SK-N-SH treated with all-trans-retinoic acid at 6 μM for 48 hours (cell line): ENCODE measurements at regions not wholly inside any gene's neighbourhood (a gene's known extent, or its start where the extent isn't known, plus 50 kb on each side); places are given as distances from the start of the nearest gene placed in this dataset.

Experiments
- BACH2 ChIP-seq: fragments of 250-450 bp; sonication (Bioruptor Pico); IDR thresholded peaks from 2 replicates; pipeline ENCODE4 v1.9.0; 2021; ENCODE audit warnings: mild to moderate bottlenecking, borderline replicate concordance
- CREB5 ChIP-seq: fragments of 250-450 bp; sonication (Bioruptor Pico); IDR thresholded peaks from 2 replicates; pipeline ENCODE4 v1.5.1; 2020; ENCODE audit warnings: low read depth, mild to moderate bottlenecking, moderate library complexity
- GLIS3 ChIP-seq: fragments of 250-450 bp; sonication (Bioruptor Pico); IDR thresholded peaks from 2 replicates; pipeline ENCODE4 v1.5.0; 2020; ENCODE audit warnings: mild to moderate bottlenecking, moderate library complexity
- ISL1 ChIP-seq: fragments of 250-450 bp; sonication (Bioruptor Pico); IDR thresholded peaks from 2 replicates; pipeline ENCODE4 v2.1.2; 2022; ENCODE audit warnings: mild to moderate bottlenecking, moderate library complexity
- OSR1 ChIP-seq: fragments of 250-450 bp; sonication (Bioruptor Pico); IDR thresholded peaks from 2 replicates; pipeline ENCODE4 v1.8.0; 2022; ENCODE audit warnings: moderate library complexity, mild to moderate bottlenecking, inconsistent platforms
- PATZ1 ChIP-seq: fragments of 250-450 bp; sonication (Bioruptor Pico); IDR thresholded peaks from 2 replicates; pipeline ENCODE4 v1.8.0; 2020; ENCODE audit warnings: mild to moderate bottlenecking, moderate library complexity, borderline replicate concordance
- PPARA ChIP-seq: fragments of 250-450 bp; sonication (Bioruptor Pico); IDR thresholded peaks from 2 replicates; pipeline ENCODE4 v1.5.0; 2020; ENCODE audit warnings: mild to moderate bottlenecking, borderline replicate concordance
- TCF4 ChIP-seq: fragments of 250-450 bp; sonication (Bioruptor Pico); IDR thresholded peaks from 2 replicates; pipeline ENCODE4 v1.8.0; 2021; ENCODE audit warnings: mild to moderate bottlenecking, moderate library complexity, borderline replicate concordance
- TOX ChIP-seq: fragments of 250-450 bp; sonication (Bioruptor Pico); IDR thresholded peaks from 2 replicates; pipeline ENCODE4 v1.8.0; 2021; ENCODE audit warnings: mild to moderate bottlenecking, moderate library complexity, borderline replicate concordance
- ZFP3 ChIP-seq: fragments of 250-450 bp; sonication (Bioruptor Pico); IDR thresholded peaks from 2 replicates; pipeline ENCODE4 v1.5.0; 2020; ENCODE audit warnings: mild to moderate bottlenecking, moderate library complexity

- TF ChIP-seq OSR1, result no peak
- no peak for TF ChIP-seq PATZ1 (CRISPR knock-in tag)
- TF ChIP-seq ZFP3, result no peak
- TF ChIP-seq CREB5 (CRISPR knock-in tag), result no peak
- TF ChIP-seq PPARA, result no peak
- TF ChIP-seq BACH2 (CRISPR knock-in tag), result no peak
- TF ChIP-seq TOX (CRISPR knock-in tag), result no peak
- TF ChIP-seq GLIS3 (CRISPR knock-in tag), result no peak
- TF ChIP-seq ISL1 (CRISPR knock-in tag), result no peak
- no peak for TF ChIP-seq TCF4 (CRISPR knock-in tag)
Observed at GRCh38 chr10:130551676-130552075, 415.5 kb downstream of the GLRX3 start.
